Effector memory CD8-positive, alpha-beta T cell (primary cell): ENCODE measurements at regions not wholly inside any gene's neighbourhood (a gene's known extent, or its start where the extent isn't known, plus 50 kb on each side); places are given as distances from the start of the nearest gene placed in this dataset.

ENCODE experiments used
- ATAC-seq: fragments of 150-1000 bp; cut with Tn5 transposase; replicated peaks from 2 replicates; pipeline ENCODE4 v1.10.0; 2021; ENCODE audit warnings: mild to moderate bottlenecking, moderate library complexity
- DNase-seq, 3 experiments: peaks; one replicate each; pipeline ENCODE4 v3.0.0; 2021
- H3K27ac Mint-ChIP-seq, 2 donors: one replicate each; pipeline ENCODE4 v1.8.0; 2022; ENCODE audit warnings: mild to moderate bottlenecking in 2 of 2, mixed read lengths in 2 of 2, moderate library complexity in 2 of 2
- H3K27me3 Mint-ChIP-seq, 2 donors: one replicate each; pipeline ENCODE4 v1.8.0; 2022; ENCODE audit warnings: mixed read lengths in 2 of 2
- H3K36me3 Mint-ChIP-seq: one replicate; pipeline ENCODE4 v1.8.0; 2022; ENCODE audit warnings: mild to moderate bottlenecking, moderate library complexity, mixed read lengths; ENCODE audit not compliant: insufficient read depth
- H3K4me1 Mint-ChIP-seq, 2 donors: one replicate each; pipeline ENCODE4 v1.8.0; 2022; ENCODE audit warnings: low read depth in 2 of 2, mixed read lengths in 2 of 2
- H3K4me3 Mint-ChIP-seq, 2 donors: one replicate each; pipeline ENCODE4 v1.8.0; 2022; ENCODE audit warnings: mild to moderate bottlenecking in 2 of 2, mixed read lengths in 2 of 2, moderate library complexity in 2 of 2
- H3K9me3 Mint-ChIP-seq, 2 donors: one replicate each; pipeline ENCODE4 v1.8.0; 2022; ENCODE audit warnings: mixed read lengths in 2 of 2

- DNase-seq (no peak), ATAC-seq (no peak)
- Mint-ChIP-seq H3K4me1 (peaks cover 0 to 5% of the 10 kb centered on the region in 2 donors), H3K27ac (no peak overlapping the region), H3K36me3 (no peaks in the 10 kb centered on the region), H3K4me3 (no peak overlapping the region), H3K9me3 (peaks cover 10 to 27% of the 10 kb centered on the region in 2 donors), H3K27me3 (peaks cover 0 to 12% of the 10 kb centered on the region in 2 donors)
Observed at GRCh38 chr5:3110371-3110770, 358.9 kb upstream of the IRX2 start.

DNA sequence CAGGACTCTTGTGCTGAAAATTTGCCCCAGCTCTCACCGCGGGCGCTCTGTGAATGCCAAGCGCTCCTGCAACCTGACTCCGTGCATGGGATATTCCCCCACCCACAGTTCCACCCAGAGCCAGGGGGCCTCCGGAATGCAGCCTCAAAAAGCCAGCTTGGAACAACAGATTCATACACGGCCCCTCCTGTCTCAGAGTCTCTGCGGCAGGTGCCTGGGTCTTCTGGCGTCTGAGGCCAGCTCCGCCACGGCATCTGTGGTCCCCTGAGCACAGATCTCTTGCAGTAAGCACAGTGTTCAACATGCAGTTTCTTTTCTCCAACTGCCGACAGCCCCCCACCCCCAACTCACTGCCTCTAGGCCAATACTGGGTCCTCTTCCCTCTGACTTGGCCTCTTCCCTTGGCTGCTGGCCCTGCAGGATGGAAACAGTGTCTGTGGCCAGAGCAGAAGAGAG, 355.7 kb upstream of the IRX2 start:
- Mint-ChIP-seq H3K9me3 (peaks cover 10 to 27% of the 10 kb centered on the region in 2 donors), H3K36me3 (no peaks in the 10 kb centered on the region), H3K27ac (no peak overlapping the region), H3K4me3 (no peak overlapping the region), H3K27me3 (peaks cover 0 to 30% of the 10 kb centered on the region in 2 donors), H3K4me1 (peaks cover 0 to 5% of the 10 kb centered on the region in 2 donors)
- no peak for ATAC-seq
- no peak for DNase-seq

- DNase-seq (no peak), ATAC-seq (no peak)
- H3K27me3 Mint-ChIP-seq: peaks cover 0 to 35% of the 10 kb centered on the region in 2 donors
- no peak overlapping the region for H3K4me3 Mint-ChIP-seq
- H3K27ac Mint-ChIP-seq: no peak overlapping the region
- no peaks in the 10 kb centered on the region for H3K36me3 Mint-ChIP-seq
- H3K9me3 Mint-ChIP-seq: peaks cover 9 to 25% of the 10 kb centered on the region in 2 donors
- H3K4me1 Mint-ChIP-seq: peaks cover 0 to 5% of the 10 kb centered on the region in 2 donors
Observed at GRCh38 chr5:3105581-3105980, 354.1 kb upstream of the IRX2 start.

DNA sequence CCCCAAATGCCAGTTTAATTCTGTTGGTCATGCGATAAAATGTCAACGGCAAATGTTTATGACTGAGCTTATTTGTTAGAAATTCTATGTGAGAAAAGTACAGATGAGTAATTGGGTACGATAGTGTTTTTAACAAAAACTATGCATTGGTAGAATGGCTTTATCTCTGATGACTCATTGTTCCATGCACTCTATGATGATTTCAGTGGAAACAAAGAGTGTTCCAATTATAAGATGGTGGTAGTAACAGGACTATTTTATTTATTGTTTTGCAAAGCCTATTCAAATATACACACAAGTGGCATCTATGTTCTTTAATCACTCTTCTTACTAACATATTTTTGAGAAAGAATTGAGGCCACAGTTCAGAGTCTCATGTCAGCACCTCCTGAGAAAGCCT, 353.7 kb upstream of the IRX2 start:
- H3K27ac Mint-ChIP-seq: no peak overlapping the region
- DNase-seq (no peak), ATAC-seq (no peak)
- peaks cover 0 to 5% of the 10 kb centered on the region in 2 donors for H3K4me1 Mint-ChIP-seq
- H3K36me3 Mint-ChIP-seq: no peaks in the 10 kb centered on the region
- H3K4me3 Mint-ChIP-seq: no peak overlapping the region
- peaks cover 7 to 21% of the 10 kb centered on the region in 2 donors for H3K9me3 Mint-ChIP-seq
- H3K27me3 Mint-ChIP-seq: peaks cover 0 to 35% of the 10 kb centered on the region in 2 donors

- H3K4me1 Mint-ChIP-seq: peaks cover 0 to 5% of the 10 kb centered on the region in 2 donors
- H3K4me3 Mint-ChIP-seq: no peak overlapping the region
Observed at GRCh38 chr5:3104429-3105060, 353.1 kb upstream of the IRX2 start.

DNA sequence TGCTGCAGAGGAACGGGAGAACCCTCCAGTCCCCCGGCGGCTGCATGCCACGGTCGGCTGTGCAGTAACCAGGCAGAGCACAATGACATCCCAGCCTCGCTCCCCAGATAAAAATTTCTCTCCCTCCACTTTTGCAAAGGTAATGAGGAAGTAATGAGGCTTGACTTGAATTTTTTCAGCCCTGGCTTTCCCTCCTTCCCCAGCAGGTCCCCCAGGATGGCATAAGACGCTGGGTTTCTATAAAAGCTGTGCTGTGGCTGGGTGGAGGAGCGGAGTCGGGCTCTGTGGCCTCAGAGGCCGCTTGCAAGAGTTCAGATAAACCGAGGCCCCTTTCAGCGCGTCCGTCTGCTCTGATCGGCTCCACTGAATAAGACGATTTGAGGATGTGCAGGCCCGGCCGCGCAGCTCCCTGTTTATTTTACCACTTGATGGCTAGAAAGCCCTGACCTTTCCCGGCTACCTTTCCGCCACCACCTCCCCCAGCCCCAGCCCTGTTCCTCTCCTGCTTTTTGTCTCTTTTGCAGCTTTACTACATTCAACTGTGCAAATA, 351.9 kb upstream of the IRX2 start:
- Mint-ChIP-seq H3K4me1 (peaks cover 0 to 5% of the 10 kb centered on the region in 2 donors), H3K27ac (no peak overlapping the region), H3K36me3 (no peaks in the 10 kb centered on the region), H3K27me3 (peaks cover 0 to 35% of the 10 kb centered on the region in 2 donors), H3K4me3 (no peak overlapping the region), H3K9me3 (peaks cover 9 to 10% of the 10 kb centered on the region in 2 donors)
- ATAC-seq (no peak), DNase-seq (no peak)

More at GRCh38 chr5:3104429-3105060, 353.1 kb upstream of the IRX2 start:
- no peak for DNase-seq
- Mint-ChIP-seq H3K27ac (no peak overlapping the region), H3K9me3 (peaks cover 5 to 19% of the 10 kb centered on the region in 2 donors), H3K36me3 (no peaks in the 10 kb centered on the region), H3K27me3 (peaks cover 0 to 35% of the 10 kb centered on the region in 2 donors)
- ATAC-seq: no peak

- DNase-seq: no peak
- H3K9me3 Mint-ChIP-seq: peaks cover 7 to 9% of the 10 kb centered on the region in 2 donors
- H3K4me1 Mint-ChIP-seq: peaks cover 0 to 5% of the 10 kb centered on the region in 2 donors
- ATAC-seq: no peak
- H3K4me3 Mint-ChIP-seq: no peak overlapping the region
- H3K27me3 Mint-ChIP-seq: peaks cover 0 to 35% of the 10 kb centered on the region in 2 donors
- H3K27ac Mint-ChIP-seq: no peak overlapping the region
- no peaks in the 10 kb centered on the region for H3K36me3 Mint-ChIP-seq
Observed at GRCh38 chr5:3102531-3102930, 351.1 kb upstream of the IRX2 start.

DNA sequence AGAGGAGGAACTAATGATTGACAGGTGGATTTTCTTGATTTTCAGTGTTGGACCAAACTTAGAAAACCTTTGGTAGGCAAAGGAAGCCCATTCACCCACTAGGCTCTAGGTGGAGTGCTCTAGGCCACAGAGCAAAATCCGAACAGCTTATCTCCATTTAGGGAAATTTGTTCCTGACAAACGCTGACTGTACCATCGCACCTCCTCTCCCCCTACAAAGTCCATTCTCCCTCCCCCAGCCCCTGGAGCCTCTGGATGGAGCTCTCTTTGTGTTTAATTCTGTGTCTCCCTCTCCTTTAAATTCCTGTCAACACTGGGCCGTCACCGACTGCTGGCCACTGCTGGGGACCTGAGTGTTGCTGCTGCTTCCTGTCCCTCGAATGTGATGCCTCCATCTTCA, 350.1 kb upstream of the IRX2 start:
- Mint-ChIP-seq H3K4me3 (no peak overlapping the region), H3K27me3 (peaks cover 0 to 30% of the 10 kb centered on the region in 2 donors), H3K27ac (no peak overlapping the region), H3K9me3 (peaks cover 1 to 5% of the 10 kb centered on the region in 2 donors), H3K4me1 (no peaks in the 10 kb centered on the region), H3K36me3 (no peaks in the 10 kb centered on the region)
- DNase-seq: no peak
- ATAC-seq: no peak

DNA sequence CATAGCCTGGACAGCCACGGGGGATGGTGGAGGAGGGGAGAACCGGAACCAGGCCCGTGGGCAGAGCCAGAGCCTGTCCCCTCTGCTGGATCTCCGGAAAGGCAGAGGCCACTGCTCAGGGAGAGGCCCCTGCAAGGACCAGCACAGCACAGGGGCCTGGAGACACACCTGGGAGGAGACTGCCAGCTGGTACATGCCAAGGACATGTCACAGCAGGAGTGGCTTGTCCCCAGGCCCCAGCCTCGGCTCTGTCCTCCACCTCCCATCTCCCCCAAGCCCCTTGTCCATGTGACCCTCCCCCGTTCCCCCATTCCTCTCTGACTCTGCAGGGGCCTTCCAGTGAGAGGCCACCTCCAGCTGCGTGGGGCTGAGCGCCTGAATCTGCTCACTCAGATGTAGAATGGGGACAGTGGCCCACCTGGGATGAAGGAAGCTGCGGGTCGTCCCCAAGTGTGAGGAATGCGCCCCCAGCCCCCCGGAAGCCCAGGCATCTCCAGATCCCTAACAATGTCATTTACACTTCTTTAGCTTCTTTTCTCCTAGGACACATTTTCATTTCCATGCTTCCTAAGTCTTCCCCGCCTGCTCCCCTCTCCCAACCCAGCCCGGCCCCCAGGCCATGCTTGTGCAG, 349.6 kb upstream of the IRX2 start:
- H3K4me3 Mint-ChIP-seq: no peak overlapping the region
- H3K4me1 Mint-ChIP-seq: no peaks in the 10 kb centered on the region
- H3K36me3 Mint-ChIP-seq: no peaks in the 10 kb centered on the region
- H3K27me3 Mint-ChIP-seq: peaks cover 0 to 27% of the 10 kb centered on the region in 2 donors
- no peak for ATAC-seq
- H3K27ac Mint-ChIP-seq: no peak overlapping the region
- peaks cover 0 to 4% of the 10 kb centered on the region in 2 donors for H3K9me3 Mint-ChIP-seq
- no peak for DNase-seq

GRCh38 chr5:3099954-3100353, 348.5 kb upstream of the IRX2 start:
- no peak overlapping the region for H3K27ac Mint-ChIP-seq
- H3K4me1 Mint-ChIP-seq: no peaks in the 10 kb centered on the region
- no peaks in the 10 kb centered on the region for H3K36me3 Mint-ChIP-seq
- no peak for ATAC-seq
- peaks cover 0 to 20% of the 10 kb centered on the region in 2 donors for H3K27me3 Mint-ChIP-seq
- no peak for DNase-seq
- H3K9me3 Mint-ChIP-seq: peaks cover 0 to 4% of the 10 kb centered on the region in 2 donors
- H3K4me3 Mint-ChIP-seq: no peak overlapping the region

DNA sequence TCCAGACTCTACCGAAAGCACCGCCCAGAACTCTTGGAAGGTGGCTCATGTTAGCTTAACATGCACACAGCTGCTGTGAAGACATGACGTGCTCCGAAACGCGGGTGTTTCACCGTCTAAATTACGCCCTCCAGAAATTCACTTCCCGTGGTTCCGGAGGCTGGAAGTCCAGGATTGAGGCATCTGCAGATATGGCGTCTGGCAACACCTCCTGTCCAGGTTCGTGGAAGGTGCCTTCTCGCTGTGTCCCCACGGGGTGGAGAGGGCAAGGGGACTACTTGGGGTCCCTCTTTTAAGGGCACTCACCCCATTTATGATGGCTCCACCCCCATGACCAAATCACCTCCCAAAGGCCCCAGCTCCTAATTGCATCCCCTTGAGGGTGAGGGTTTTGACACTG, 348.0 kb upstream of the IRX2 start:
- Mint-ChIP-seq H3K9me3 (peaks cover 0 to 4% of the 10 kb centered on the region in 2 donors), H3K36me3 (no peaks in the 10 kb centered on the region), H3K4me3 (no peak overlapping the region), H3K27me3 (peaks cover 0 to 15% of the 10 kb centered on the region in 2 donors), H3K27ac (no peak overlapping the region), H3K4me1 (no peaks in the 10 kb centered on the region)
- ATAC-seq: no peak
- DNase-seq: no peak

DNA sequence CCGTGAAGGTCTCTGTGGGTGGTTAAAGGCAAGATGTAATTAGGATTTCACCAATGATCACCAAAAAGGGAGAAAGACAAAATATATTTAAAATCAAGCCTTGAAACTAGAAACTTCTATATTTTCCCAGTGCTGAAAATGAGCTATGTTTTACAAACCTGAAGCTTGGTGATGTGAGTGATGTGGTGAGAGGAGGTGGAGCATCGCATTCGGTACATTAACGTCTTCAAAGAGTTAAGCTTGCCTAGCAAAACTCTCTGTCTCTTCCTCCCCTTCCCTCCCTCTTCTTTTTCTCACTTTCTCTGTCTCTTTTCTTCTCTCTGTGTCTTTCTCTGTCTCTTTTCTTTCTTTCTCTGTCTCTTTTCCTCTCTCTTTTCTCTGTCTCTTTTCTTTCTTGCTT, 347.3 kb upstream of the IRX2 start:
- H3K9me3 Mint-ChIP-seq: peaks cover 0 to 7% of the 10 kb centered on the region in 2 donors
- peaks cover 0 to 13% of the 10 kb centered on the region in 2 donors for H3K27me3 Mint-ChIP-seq
- H3K36me3 Mint-ChIP-seq: no peaks in the 10 kb centered on the region
- DNase-seq: no peak
- no peak for ATAC-seq
- H3K27ac Mint-ChIP-seq: no peak overlapping the region
- H3K4me3 Mint-ChIP-seq: no peak overlapping the region
- H3K4me1 Mint-ChIP-seq: no peaks in the 10 kb centered on the region

GRCh38 chr5:3092664-3093063, 341.2 kb upstream of the IRX2 start:
- no peaks in the 10 kb centered on the region for H3K36me3 Mint-ChIP-seq
- H3K27me3 Mint-ChIP-seq: no peaks in the 10 kb centered on the region
- H3K27ac Mint-ChIP-seq: no peak overlapping the region

DNA sequence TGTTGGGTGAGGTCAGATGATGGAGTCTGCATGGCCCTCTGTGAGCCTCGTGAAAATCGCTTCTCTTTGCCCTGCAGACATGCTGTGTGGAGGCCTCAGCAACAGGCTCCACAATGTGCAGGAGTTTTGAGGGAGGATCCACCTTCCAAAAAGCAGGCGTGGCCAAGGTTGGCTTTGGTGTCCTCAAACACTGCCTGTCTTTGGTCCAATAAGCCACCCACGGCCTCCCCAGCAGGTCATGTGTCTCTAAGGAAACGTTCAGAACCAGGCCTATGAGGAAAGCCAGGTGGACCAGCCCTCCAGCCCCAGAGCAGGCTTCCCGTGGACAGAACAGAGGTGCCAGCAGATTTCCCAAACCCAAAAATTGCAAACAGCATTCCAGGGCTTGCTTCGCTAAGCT, 340.7 kb upstream of the IRX2 start:
- no peaks in the 10 kb centered on the region for H3K36me3 Mint-ChIP-seq
- no peak overlapping the region for H3K27ac Mint-ChIP-seq
- H3K4me3 Mint-ChIP-seq: no peak overlapping the region
- no peaks in the 10 kb centered on the region for H3K27me3 Mint-ChIP-seq
- DNase-seq: no peak
- no peaks in the 10 kb centered on the region for H3K4me1 Mint-ChIP-seq
- H3K9me3 Mint-ChIP-seq: peaks cover 7 to 13% of the 10 kb centered on the region in 2 donors
- no peak for ATAC-seq

More at GRCh38 chr5:3092664-3093063, 341.2 kb upstream of the IRX2 start:
- no peak for DNase-seq
- ATAC-seq: no peak
- no peaks in the 10 kb centered on the region for H3K4me1 Mint-ChIP-seq
- H3K4me3 Mint-ChIP-seq: no peak overlapping the region
- peaks cover 5 to 8% of the 10 kb centered on the region in 2 donors for H3K9me3 Mint-ChIP-seq
